ENCODE measurements at regions not wholly inside any gene's neighbourhood (a gene's known extent, or its start where the extent isn't known, plus 50 kb on each side); places are given as distances from the start of the nearest gene placed in this dataset.

GRCh38 chr4:138756519-138756918 lies 259.1 kb upstream of the NOCT start:
- TF ChIP-seq CTCF (IDR thresholded peaks at IDR 0.05) (no peak), POLR2A (IDR thresholded peaks at IDR 0.05) (no peak), EP300 (IDR thresholded peaks at IDR 0.05) (no peak)
